Spinal cord (tissue), 9 donors: ENCODE measurements at regions not wholly inside any gene's neighbourhood (a gene's known extent, or its start where the extent isn't known, plus 50 kb on each side); places are given as distances from the start of the nearest gene placed in this dataset.
A peak's percentile ranks its signal among the peaks of the same experiment; 100 is the strongest.

Experiments
- DNase-seq, 6 donors: peaks; one replicate each; pipeline versions ENCODE4 v3.0.0 to v3.0.0-alpha.2; 2013 to 2015; ENCODE audit warnings: low spot score in 6 of 6, low read depth in 4 of 6
- H3K27ac ChIP-seq: one replicate; pipeline ENCODE4 v1.5.1; 2013; ENCODE audit warnings: low read depth, low read length, control low read depth
- H3K27me3 ChIP-seq: one replicate; pipeline ENCODE4 v1.6.1; 2013; ENCODE audit warnings: low read length; ENCODE audit not compliant: control insufficient read depth, insufficient read depth
- H3K36me3 ChIP-seq: one replicate; pipeline ENCODE4 v1.6.1; 2013; ENCODE audit warnings: low read length; ENCODE audit not compliant: control insufficient read depth, insufficient read depth
- H3K4me1 ChIP-seq: one replicate; pipeline ENCODE4 v1.6.1; 2013; ENCODE audit warnings: low read length; ENCODE audit not compliant: control insufficient read depth, insufficient read depth
- H3K4me3 ChIP-seq: one replicate; pipeline ENCODE4 v1.5.1; 2013; ENCODE audit warnings: low read depth, low read length, control low read depth
- H3K9me3 ChIP-seq: one replicate; pipeline ENCODE4 v1.6.1; 2013; ENCODE audit warnings: low read length; ENCODE audit not compliant: control insufficient read depth, insufficient read depth
- WGBS: methylation state at CpG from one replicate; pipeline ENCODE4 v1.1.5; 2013; ENCODE audit warnings: missing lambda C conversion rate; ENCODE audit not compliant: insufficient coverage; 5-methylcytosine and 5-hydroxymethylcytosine counted together
- donor health status: healthy.

DNA sequence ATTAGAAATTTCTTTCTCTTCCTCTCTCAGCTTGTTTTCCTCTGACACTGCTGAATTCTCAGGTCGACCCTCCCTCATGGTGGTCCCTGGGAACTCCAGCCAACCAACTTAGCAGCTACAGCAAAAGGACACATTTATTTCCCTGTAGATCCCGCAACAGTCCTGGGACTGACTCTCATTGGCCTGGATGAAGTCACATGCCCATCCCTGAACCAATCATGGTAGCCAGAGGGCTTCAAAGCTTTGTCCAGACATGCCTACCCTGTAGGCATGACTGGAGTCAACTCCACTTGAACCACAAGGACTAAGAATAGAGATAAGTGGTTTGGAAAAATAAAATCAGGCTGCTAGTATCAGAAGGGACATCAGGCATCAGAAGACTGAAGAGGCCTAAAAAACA, 84.6 kb upstream of the LRRC55 start:
- Histone ChIP-seq H3K36me3 (no peaks in the 10 kb centered on the region), H3K4me1 (no peaks in the 10 kb centered on the region), H3K4me3 (no peak overlapping the region), H3K9me3 (no peaks in the 10 kb centered on the region), H3K27me3 (no peaks in the 10 kb centered on the region), H3K27ac (no peak overlapping the region)
- DNase-seq: no peak
- 100% methylated on average over 2 of the region's 2 CpGs for WGBS

DNA sequence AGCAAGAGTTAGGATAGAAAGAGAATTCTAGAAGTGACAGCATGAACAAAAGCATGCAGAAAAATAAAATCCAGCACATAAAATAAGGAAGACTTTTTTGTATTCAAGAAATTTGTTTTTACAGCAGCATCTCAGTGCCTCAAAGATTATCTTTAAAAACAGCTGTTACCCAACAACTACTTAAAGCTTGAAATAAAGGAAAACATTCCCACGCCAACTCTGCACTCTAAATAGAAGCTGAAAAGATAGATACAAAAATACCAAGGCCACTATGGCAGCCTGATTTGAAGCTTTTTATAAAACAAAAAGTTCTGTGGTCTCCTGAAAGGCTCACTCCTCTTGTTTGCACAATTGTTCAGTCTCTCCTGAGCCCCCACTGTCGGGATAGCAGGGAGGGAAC, 83.6 kb upstream of the LRRC55 start:
- no peak for DNase-seq
- Histone ChIP-seq H3K27ac (no peak overlapping the region), H3K36me3 (no peaks in the 10 kb centered on the region), H3K4me1 (no peaks in the 10 kb centered on the region), H3K27me3 (no peaks in the 10 kb centered on the region), H3K4me3 (no peak overlapping the region), H3K9me3 (no peaks in the 10 kb centered on the region)
- 50% methylated on average over 2 of the region's 2 CpGs for WGBS

DNA sequence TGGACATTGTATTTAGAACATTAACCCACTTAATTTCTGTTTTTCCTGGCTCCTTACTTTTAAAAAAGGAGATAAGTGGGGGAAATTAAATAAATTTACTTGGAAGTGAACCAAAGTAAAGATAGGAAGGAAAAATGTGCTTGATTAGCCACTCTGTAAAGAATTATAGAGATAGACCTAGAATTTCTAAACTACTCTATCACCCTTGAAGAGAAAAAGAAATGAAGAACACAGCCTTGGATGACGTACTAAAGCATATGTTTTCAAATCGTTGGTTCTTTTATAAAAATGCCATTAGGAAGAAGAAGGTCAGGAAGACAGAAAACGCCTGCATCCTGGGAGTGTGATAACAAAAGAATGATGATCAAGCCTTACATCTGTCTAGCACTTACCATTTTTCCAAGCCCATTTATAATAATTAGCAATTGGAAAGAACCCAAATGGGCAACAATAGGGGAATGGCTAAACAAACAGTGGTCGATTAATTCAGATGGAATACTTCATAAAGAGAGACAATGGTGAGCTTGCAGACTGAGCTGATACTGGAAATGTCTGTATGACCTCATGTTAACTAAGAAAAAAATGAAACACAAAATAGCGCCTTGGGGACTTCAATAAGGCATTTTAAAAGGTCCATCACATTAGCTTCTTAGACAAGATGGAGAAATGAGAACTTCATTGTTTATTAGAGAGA, 81.0 kb upstream of the LRRC55 start:
- no peaks in the 10 kb centered on the region for H3K36me3 ChIP-seq
- no peak overlapping the region for H3K27ac ChIP-seq
- H3K9me3 ChIP-seq: no peaks in the 10 kb centered on the region
- no peak overlapping the region for H3K4me3 ChIP-seq
- no peaks in the 10 kb centered on the region for H3K27me3 ChIP-seq
- DNase-seq: peak in 2 of 6 donors; percentile 42 to 72
- no peaks in the 10 kb centered on the region for H3K4me1 ChIP-seq
- 40% methylated on average over 1 of the region's 5 CpGs for WGBS

DNA sequence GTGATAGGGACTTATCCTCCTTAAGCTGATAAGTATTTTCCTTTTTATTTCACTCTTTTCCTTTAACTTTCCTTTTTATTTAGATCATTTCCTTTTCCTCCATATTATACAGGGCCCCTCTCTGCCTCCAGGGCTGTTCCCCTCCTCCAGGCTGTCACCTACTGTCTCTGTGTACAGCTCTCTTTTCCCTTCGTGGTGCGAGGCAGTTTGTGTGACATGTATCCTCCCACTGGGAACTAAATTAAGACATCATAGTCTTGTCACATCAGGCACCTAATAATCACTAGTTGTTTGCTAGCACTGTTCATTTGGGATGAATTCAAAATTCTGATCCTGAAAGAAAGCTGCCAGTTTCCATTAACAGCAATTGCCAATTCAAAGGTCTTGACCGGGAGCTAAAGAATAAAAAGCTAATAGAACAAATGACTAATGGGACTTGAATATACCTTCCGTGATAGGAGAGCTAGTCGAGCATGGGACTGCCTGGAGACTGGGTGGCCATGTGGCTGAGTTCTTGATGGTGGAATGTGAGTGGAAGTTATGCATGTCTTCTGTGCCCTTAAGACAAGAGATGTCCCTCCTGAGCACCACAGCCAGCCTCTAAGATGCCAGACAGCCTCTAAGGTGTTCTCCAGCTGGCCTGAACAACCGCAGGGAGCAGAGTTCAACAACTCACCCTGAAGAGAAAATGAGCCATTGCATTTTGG, 77.7 kb upstream of the LRRC55 start:
- H3K27me3 ChIP-seq: no peaks in the 10 kb centered on the region
- H3K4me1 ChIP-seq: no peaks in the 10 kb centered on the region
- H3K4me3 ChIP-seq: no peak overlapping the region
- 74% methylated on average over 5 of the region's 6 CpGs for WGBS
- DNase-seq: no peak
- no peaks in the 10 kb centered on the region for H3K36me3 ChIP-seq
- H3K9me3 ChIP-seq: no peaks in the 10 kb centered on the region
- H3K27ac ChIP-seq: no peak overlapping the region

DNA sequence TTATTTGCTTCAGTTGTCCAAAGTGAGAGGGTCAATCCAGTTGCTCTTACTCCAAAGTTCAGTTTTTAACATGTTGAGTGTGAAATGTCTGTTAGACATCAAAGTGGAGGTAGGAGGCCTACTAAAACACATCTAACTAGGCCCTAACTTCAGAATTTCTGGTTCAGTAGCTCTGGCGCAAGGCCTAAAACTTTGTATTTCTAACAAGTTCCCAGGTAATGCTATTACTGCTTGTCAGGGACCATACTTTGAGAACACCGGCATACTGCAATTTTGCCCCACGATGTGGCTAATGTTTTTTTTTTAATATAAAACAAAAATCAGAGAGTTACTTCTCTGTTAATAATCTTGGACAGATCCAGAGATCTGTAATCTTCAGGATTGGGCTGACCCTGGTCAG, 72.4 kb upstream of the LRRC55 start:
- 100% methylated on average over 1 of the region's 3 CpGs for WGBS
- H3K9me3 ChIP-seq: no peaks in the 10 kb centered on the region

DNA sequence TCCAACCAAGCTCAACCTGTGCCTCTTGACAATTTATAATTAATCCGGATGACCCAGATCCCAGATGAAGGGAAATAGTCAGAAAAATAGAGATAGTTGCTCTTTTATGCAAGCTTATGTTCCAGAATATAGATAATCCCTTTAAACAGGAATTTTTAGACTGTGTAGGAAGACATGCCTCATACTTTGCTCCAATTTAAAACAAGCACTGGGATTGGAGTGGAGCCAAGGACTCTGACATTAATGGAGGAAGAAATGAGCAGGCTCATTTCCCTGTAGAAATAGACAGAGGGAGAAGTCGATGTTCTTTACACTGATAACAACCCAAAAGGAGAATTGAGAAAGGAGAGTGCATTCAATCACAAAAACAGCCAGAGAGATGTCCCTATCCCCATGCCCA, 70.1 kb upstream of the LRRC55 start:
- WGBS: no CpG with 5 or more reads among the region's 2 CpGs
- no peaks in the 10 kb centered on the region for H3K9me3 ChIP-seq
- DNase-seq: peak in 1 of 6 donors; percentile 68
- H3K4me1 ChIP-seq: no peaks in the 10 kb centered on the region
- no peak overlapping the region for H3K4me3 ChIP-seq
- H3K36me3 ChIP-seq: no peaks in the 10 kb centered on the region
- H3K27me3 ChIP-seq: no peaks in the 10 kb centered on the region
- no peak overlapping the region for H3K27ac ChIP-seq

More for the DNA sequence above, 72.4 kb upstream of the LRRC55 start:
- no peak for DNase-seq
- H3K4me3 ChIP-seq: no peak overlapping the region
- no peaks in the 10 kb centered on the region for H3K36me3 ChIP-seq
- H3K27ac ChIP-seq: no peak overlapping the region
- H3K4me1 ChIP-seq: no peaks in the 10 kb centered on the region
- no peaks in the 10 kb centered on the region for H3K27me3 ChIP-seq

DNA sequence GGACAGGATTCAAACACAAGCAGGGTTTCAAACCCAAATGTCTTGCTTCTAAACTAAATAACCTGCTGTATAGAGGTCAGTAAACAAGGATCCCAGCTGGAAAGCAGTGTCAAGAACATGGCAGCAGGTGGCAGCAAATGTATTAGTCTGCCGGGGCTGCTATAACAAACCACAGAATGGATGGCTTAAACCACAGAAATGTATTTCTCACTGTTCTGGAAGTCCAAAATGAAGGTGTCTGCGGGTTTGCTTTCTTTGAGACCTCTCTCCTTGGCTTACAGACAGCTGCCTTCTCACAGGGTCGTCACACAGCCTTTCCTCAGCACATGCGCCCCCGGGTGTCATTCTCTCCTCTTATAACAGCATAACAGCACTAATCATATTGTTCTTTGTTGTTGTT, 65.1 kb upstream of the LRRC55 start:
- no peaks in the 10 kb centered on the region for H3K27me3 ChIP-seq
- no peaks in the 10 kb centered on the region for H3K9me3 ChIP-seq
- no peaks in the 10 kb centered on the region for H3K4me1 ChIP-seq
- H3K36me3 ChIP-seq: no peaks in the 10 kb centered on the region
- WGBS: 30% methylated on average over 2 of the region's 5 CpGs
- no peak overlapping the region for H3K4me3 ChIP-seq
- H3K27ac ChIP-seq: no peak overlapping the region
- DNase-seq: peak in 2 of 6 donors; percentile 32 to 39

DNA sequence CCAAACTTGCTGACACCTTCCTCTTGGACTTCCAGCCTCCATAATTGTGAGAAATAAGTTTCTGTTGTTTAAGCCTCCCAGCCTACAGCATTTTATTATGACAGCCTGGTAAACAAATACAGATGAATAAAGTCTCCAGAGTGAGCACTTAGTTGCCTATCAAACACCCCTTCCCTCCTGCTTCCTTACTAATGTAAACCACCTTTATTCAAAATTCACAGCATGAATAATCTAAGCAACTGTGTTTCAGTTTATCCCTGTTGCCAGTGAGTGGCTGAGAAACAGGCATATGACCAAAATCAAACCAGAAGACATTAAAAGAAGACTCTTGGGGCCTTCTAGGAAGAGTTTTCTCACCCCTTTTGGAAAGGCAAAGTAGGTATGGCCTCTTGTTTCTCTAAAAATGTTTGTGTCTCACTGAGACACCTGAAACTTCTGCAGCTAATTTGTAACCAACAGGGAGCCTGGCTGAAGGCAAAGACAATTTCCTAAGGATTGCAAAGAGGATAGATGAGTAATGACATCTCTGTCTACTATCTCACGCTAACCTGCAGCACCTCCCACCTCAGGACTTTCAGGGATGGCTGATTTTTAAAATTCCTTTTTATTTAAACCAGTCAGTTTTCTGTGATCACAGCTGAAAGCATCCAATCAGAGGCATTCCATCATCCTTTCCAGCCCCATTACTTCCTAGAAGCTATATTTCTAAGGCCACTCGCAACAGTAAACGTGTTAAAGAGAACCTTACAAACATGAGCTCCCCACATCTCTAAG, 61.4 kb upstream of the LRRC55 start:
- Histone ChIP-seq H3K36me3 (no peaks in the 10 kb centered on the region), H3K27me3 (no peaks in the 10 kb centered on the region), H3K27ac (no peak overlapping the region), H3K9me3 (no peaks in the 10 kb centered on the region), H3K4me3 (no peak overlapping the region), H3K4me1 (no peaks in the 10 kb centered on the region)
- DNase-seq: no peak
- no CpG with 5 or more reads among the region's 3 CpGs for WGBS

DNA sequence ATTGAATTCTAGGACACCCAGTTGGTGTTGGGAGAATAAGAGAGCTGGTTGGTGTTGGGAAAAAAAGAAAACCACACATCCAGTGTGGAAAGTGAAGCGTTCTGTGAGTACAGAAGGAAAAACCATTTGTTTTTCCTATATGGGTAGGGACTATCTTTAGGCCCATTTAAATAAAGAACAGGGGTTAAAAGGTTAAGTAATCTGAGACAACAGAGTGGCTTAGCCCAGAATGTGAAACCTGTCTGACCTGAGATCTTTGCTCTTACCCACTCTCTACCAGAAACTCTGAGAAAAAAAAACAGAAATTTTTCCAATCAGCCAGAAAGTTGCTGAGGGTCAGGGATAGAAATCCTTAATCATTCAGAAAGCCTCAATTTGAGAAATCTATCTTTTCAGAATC, 59.8 kb upstream of the LRRC55 start:
- H3K9me3 ChIP-seq: no peaks in the 10 kb centered on the region

More for the DNA sequence above, 59.8 kb upstream of the LRRC55 start:
- no peaks in the 10 kb centered on the region for H3K36me3 ChIP-seq
- no peak overlapping the region for H3K27ac ChIP-seq
- no peak for DNase-seq
- H3K4me1 ChIP-seq: no peaks in the 10 kb centered on the region
- H3K27me3 ChIP-seq: no peaks in the 10 kb centered on the region
- H3K4me3 ChIP-seq: no peak overlapping the region
- WGBS: 83% methylated on average over 1 of the region's 1 CpG
